DND-41 (cell line): ENCODE measurements at regions not wholly inside any gene's neighbourhood (a gene's known extent, or its start where the extent isn't known, plus 50 kb on each side); places are given as distances from the start of the nearest gene placed in this dataset.

Experiments
- EZH2 ChIP-seq: IDR thresholded peaks from 3 replicates; pipeline ENCODE4 v1.6.1; 2012; ENCODE audit warnings: borderline replicate concordance, low read depth, mild to moderate bottlenecking, moderate library complexity, low read length, inconsistent platforms; ENCODE audit not compliant: severe bottlenecking
- TF ChIP-seq, protein P1 (sequence below): IDR thresholded peaks from 2 replicates; pipeline ENCODE4 v1.5.1; 2012; ENCODE audit warnings: borderline replicate concordance, low read length, moderate library complexity, mild to moderate bottlenecking; ENCODE audit not compliant: poor library complexity, severe bottlenecking; ENCODE audit errors: extremely low read depth

- TF ChIP-seq, protein P1, sequence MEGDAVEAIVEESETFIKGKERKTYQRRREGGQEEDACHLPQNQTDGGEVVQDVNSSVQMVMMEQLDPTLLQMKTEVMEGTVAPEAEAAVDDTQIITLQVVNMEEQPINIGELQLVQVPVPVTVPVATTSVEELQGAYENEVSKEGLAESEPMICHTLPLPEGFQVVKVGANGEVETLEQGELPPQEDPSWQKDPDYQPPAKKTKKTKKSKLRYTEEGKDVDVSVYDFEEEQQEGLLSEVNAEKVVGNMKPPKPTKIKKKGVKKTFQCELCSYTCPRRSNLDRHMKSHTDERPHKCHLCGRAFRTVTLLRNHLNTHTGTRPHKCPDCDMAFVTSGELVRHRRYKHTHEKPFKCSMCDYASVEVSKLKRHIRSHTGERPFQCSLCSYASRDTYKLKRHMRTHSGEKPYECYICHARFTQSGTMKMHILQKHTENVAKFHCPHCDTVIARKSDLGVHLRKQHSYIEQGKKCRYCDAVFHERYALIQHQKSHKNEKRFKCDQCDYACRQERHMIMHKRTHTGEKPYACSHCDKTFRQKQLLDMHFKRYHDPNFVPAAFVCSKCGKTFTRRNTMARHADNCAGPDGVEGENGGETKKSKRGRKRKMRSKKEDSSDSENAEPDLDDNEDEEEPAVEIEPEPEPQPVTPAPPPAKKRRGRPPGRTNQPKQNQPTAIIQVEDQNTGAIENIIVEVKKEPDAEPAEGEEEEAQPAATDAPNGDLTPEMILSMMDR = no peak
- no peak for TF ChIP-seq EZH2
These were observed 263.3 kb upstream of the MVB12B start for GRCh38 chr9:126063326-126063725.
